Activated T-cell treated with anti-CD3 and anti-CD28 coated beads, Interleukin-2, amount 50 U/mL, for 4 hours (primary cell): ENCODE measurements at regions not wholly inside any gene's neighbourhood (a gene's known extent, or its start where the extent isn't known, plus 50 kb on each side); places are given as distances from the start of the nearest gene placed in this dataset.

Experiments used
- ATAC-seq, 2 donors: fragments of 200-7000 bp; cut with Tn5 transposase; one replicate each; pipeline ENCODE4 v1.10.0; 2021
- DNase-seq: peaks from one replicate; pipeline ENCODE4 v3.0.0-alpha.2; 2020
- H3K27me3 Mint-ChIP-seq: one replicate; pipeline ENCODE4 v1.8.0; 2021; ENCODE audit warnings: low read depth, mixed read lengths
- H3K36me3 Mint-ChIP-seq: one replicate; pipeline ENCODE4 v1.8.0; 2022; ENCODE audit warnings: mixed read lengths; ENCODE audit not compliant: insufficient read depth
- H3K4me1 Mint-ChIP-seq: one replicate; pipeline ENCODE4 v1.8.0; 2021; ENCODE audit warnings: low read depth, mixed read lengths
- H3K4me3 Mint-ChIP-seq: one replicate; pipeline ENCODE4 v1.8.0; 2021; ENCODE audit warnings: mild to moderate bottlenecking, moderate library complexity, mixed read lengths
- H3K9me3 Mint-ChIP-seq: one replicate; pipeline ENCODE4 v1.8.0; 2021; ENCODE audit warnings: mixed read lengths

- Mint-ChIP-seq H3K36me3 (no peaks in the 10 kb centered on the region), H3K4me3 (no peak overlapping the region), H3K4me1 (no peaks in the 10 kb centered on the region), H3K27me3 (peaks cover 19% of the 10 kb centered on the region), H3K9me3 (no peaks in the 10 kb centered on the region)
- DNase-seq = no peak
- no peak for ATAC-seq
Observed at GRCh38 chr20:51153867-51154707, 131.2 kb upstream of the KCNG1 start.

GRCh38 chr20:51148941-51149340 is 126.0 kb upstream of the KCNG1 start:
- Mint-ChIP-seq H3K27me3 (peaks cover 32% of the 10 kb centered on the region), H3K36me3 (no peaks in the 10 kb centered on the region), H3K9me3 (peaks cover 11% of the 10 kb centered on the region), H3K4me1 (no peaks in the 10 kb centered on the region), H3K4me3 (no peak overlapping the region)
- DNase-seq (no peak), ATAC-seq (no peak)

- peaks cover 39% of the 10 kb centered on the region for H3K27me3 Mint-ChIP-seq
- no peak for ATAC-seq
Observed at GRCh38 chr20:51144476-51144875, 121.6 kb upstream of the KCNG1 start.

GRCh38 chr20:51143652-51144051 is 120.7 kb upstream of the KCNG1 start:
- ATAC-seq (no peak), DNase-seq (no peak)
- H3K36me3 Mint-ChIP-seq = no peaks in the 10 kb centered on the region
- peaks cover 11% of the 10 kb centered on the region for H3K9me3 Mint-ChIP-seq
- H3K4me3 Mint-ChIP-seq = no peak overlapping the region
- H3K4me1 Mint-ChIP-seq = no peaks in the 10 kb centered on the region
- peaks cover 43% of the 10 kb centered on the region for H3K27me3 Mint-ChIP-seq

More at GRCh38 chr20:51144476-51144875, 121.6 kb upstream of the KCNG1 start:
- Mint-ChIP-seq H3K9me3 (peaks cover 11% of the 10 kb centered on the region), H3K36me3 (no peaks in the 10 kb centered on the region), H3K4me1 (no peaks in the 10 kb centered on the region), H3K4me3 (no peak overlapping the region)
- no peak for DNase-seq

GRCh38 chr20:51142448-51142847 is 119.5 kb upstream of the KCNG1 start:
- Mint-ChIP-seq H3K36me3 (no peaks in the 10 kb centered on the region), H3K4me3 (no peak overlapping the region), H3K9me3 (peaks cover 11% of the 10 kb centered on the region), H3K4me1 (no peaks in the 10 kb centered on the region), H3K27me3 (peaks cover 48% of the 10 kb centered on the region)
- DNase-seq (no peak), ATAC-seq (no peak)

GRCh38 chr20:51140671-51141070 is 117.8 kb upstream of the KCNG1 start:
- ATAC-seq (no peak), DNase-seq (no peak)
- peaks cover 3% of the 10 kb centered on the region for H3K9me3 Mint-ChIP-seq
- no peaks in the 10 kb centered on the region for H3K36me3 Mint-ChIP-seq
- no peak overlapping the region for H3K4me3 Mint-ChIP-seq
- H3K27me3 Mint-ChIP-seq = peaks cover 39% of the 10 kb centered on the region
- no peaks in the 10 kb centered on the region for H3K4me1 Mint-ChIP-seq

- no peak overlapping the region for H3K4me3 Mint-ChIP-seq
Observed at GRCh38 chr20:51139891-51140290, 117.0 kb upstream of the KCNG1 start.

GRCh38 chr20:51138576-51138975 is 115.7 kb upstream of the KCNG1 start:
- Mint-ChIP-seq H3K4me1 (peaks cover 2% of the 10 kb centered on the region), H3K27me3 (peaks cover 24% of the 10 kb centered on the region), H3K36me3 (no peaks in the 10 kb centered on the region), H3K9me3 (no peaks in the 10 kb centered on the region), H3K4me3 (no peak overlapping the region)
- ATAC-seq (no peak), DNase-seq (no peak)

More at GRCh38 chr20:51139891-51140290, 117.0 kb upstream of the KCNG1 start:
- H3K36me3 Mint-ChIP-seq = no peaks in the 10 kb centered on the region
- ATAC-seq (no peak), DNase-seq (no peak)
- no peaks in the 10 kb centered on the region for H3K9me3 Mint-ChIP-seq
- H3K27me3 Mint-ChIP-seq = peaks cover 32% of the 10 kb centered on the region
- H3K4me1 Mint-ChIP-seq = no peaks in the 10 kb centered on the region

- no peak for ATAC-seq
- DNase-seq = no peak
- H3K4me1 Mint-ChIP-seq = peaks cover 2% of the 10 kb centered on the region
- H3K27me3 Mint-ChIP-seq = peaks cover 18% of the 10 kb centered on the region
- no peak overlapping the region for H3K4me3 Mint-ChIP-seq
- H3K9me3 Mint-ChIP-seq = no peaks in the 10 kb centered on the region
- H3K36me3 Mint-ChIP-seq = no peaks in the 10 kb centered on the region
Observed at GRCh38 chr20:51137461-51137860, 114.6 kb upstream of the KCNG1 start.

- peaks cover 18% of the 10 kb centered on the region for H3K27me3 Mint-ChIP-seq
- ATAC-seq (no peak), DNase-seq (no peak)
- no peaks in the 10 kb centered on the region for H3K36me3 Mint-ChIP-seq
- peaks cover 2% of the 10 kb centered on the region for H3K4me1 Mint-ChIP-seq
- H3K4me3 Mint-ChIP-seq = no peak overlapping the region
- H3K9me3 Mint-ChIP-seq = no peaks in the 10 kb centered on the region
Observed at GRCh38 chr20:51135926-51136715, 113.2 kb upstream of the KCNG1 start.

GRCh38 chr20:51134405-51134804 is 111.5 kb upstream of the KCNG1 start:
- ATAC-seq (no peak), DNase-seq (no peak)
- no peaks in the 10 kb centered on the region for H3K9me3 Mint-ChIP-seq
- H3K36me3 Mint-ChIP-seq = no peaks in the 10 kb centered on the region
- H3K27me3 Mint-ChIP-seq = peaks cover 18% of the 10 kb centered on the region
- H3K4me1 Mint-ChIP-seq = peaks cover 2% of the 10 kb centered on the region
- H3K4me3 Mint-ChIP-seq = no peak overlapping the region

GRCh38 chr20:51132279-51132678 is 109.4 kb upstream of the KCNG1 start:
- peaks cover 11% of the 10 kb centered on the region for H3K27me3 Mint-ChIP-seq
- peaks cover 8% of the 10 kb centered on the region for H3K4me1 Mint-ChIP-seq
- DNase-seq = no peak
- no peaks in the 10 kb centered on the region for H3K9me3 Mint-ChIP-seq
- no peak overlapping the region for H3K4me3 Mint-ChIP-seq
- no peak for ATAC-seq
- no peaks in the 10 kb centered on the region for H3K36me3 Mint-ChIP-seq

GRCh38 chr20:51131811-51132210 is 108.9 kb upstream of the KCNG1 start:
- H3K9me3 Mint-ChIP-seq = no peaks in the 10 kb centered on the region
- H3K27me3 Mint-ChIP-seq = peaks cover 16% of the 10 kb centered on the region
- DNase-seq (no peak), ATAC-seq (no peak)
- H3K36me3 Mint-ChIP-seq = no peaks in the 10 kb centered on the region
- H3K4me3 Mint-ChIP-seq = no peak overlapping the region
- H3K4me1 Mint-ChIP-seq = peaks cover 8% of the 10 kb centered on the region

- ATAC-seq (no peak), DNase-seq (no peak)
- H3K9me3 Mint-ChIP-seq = no peaks in the 10 kb centered on the region
- H3K4me3 Mint-ChIP-seq = no peak overlapping the region
- H3K4me1 Mint-ChIP-seq = peaks cover 7% of the 10 kb centered on the region
- peaks cover 22% of the 10 kb centered on the region for H3K27me3 Mint-ChIP-seq
- no peaks in the 10 kb centered on the region for H3K36me3 Mint-ChIP-seq
Observed at GRCh38 chr20:51129147-51129776, 106.4 kb upstream of the KCNG1 start.
